PC-3 (cell line): ENCODE measurements at regions not wholly inside any gene's neighbourhood (a gene's known extent, or its start where the extent isn't known, plus 50 kb on each side); places are given as distances from the start of the nearest gene placed in this dataset.

Experiments used
- CTCF ChIP-seq: fragments of 300-600 bp; sonication (generic); conservative IDR thresholded peaks from 2 replicates; pipeline ENCODE4 v1.5.1; 2017; ENCODE audit warnings: antibody characterized with exemption, low read depth, mild to moderate bottlenecking, low read length
- EZH2phosphoT487 ChIP-seq: fragments of 300-600 bp; sonication (generic); IDR thresholded peaks from 2 replicates; pipeline ENCODE4 v1.6.1; 2018; ENCODE audit warnings: mild to moderate bottlenecking, antibody characterized with exemption, low read length, borderline replicate concordance

- TF ChIP-seq CTCF (no peak), EZH2phosphoT487 (no peak)
Observed at GRCh38 chr15:88744548-88745020, 58.7 kb upstream of the ACAN start.
